ENCODE measurements at regions not wholly inside any gene's neighbourhood (a gene's known extent, or its start where the extent isn't known, plus 50 kb on each side); places are given as distances from the start of the nearest gene placed in this dataset.

GRCh38 chr11:134843020-134843419 is 431.0 kb upstream of the B3GAT1 start:
- ChIA-PET CTCF (ENCODE audit: low intra/inter-chr PET ratio, low total read pairs) (no interaction called here), POLR2A (no interaction called here)
- in situ Hi-C loops (cut with HindIII; ENCODE audit: extremely low pct_ligation_motif_present, low pct_unique_long_range_greater_than_20kb) (no loop called here), intact Hi-C loops (cut with micrococcal nuclease; ENCODE audit: unreplicated experiment) (no loop called here)
- Histone ChIP-seq H3K27me3 (ENCODE audit: control insufficient read depth in 1 of 2, insufficient read depth in 2 of 2, low read length in 2 of 2) (peaks cover 9 to 36% of the 10 kb centered on the region in 2 experiments; a peak in 4 of 5 replicates), H3K4me3 (replicated peaks in 1 of 3; ENCODE audit: insufficient read depth in 1 of 3, low read depth in 2 of 3, low read length in 3 of 3) (no peak overlapping the region), H3K27ac (ENCODE audit: extremely low read length, insufficient read depth, low read length) (no peak overlapping the region), H3K9me3 (ENCODE audit: low read length) (no peaks in the 10 kb centered on the region), H3K36me3 (replicated peaks in 1 of 2; ENCODE audit: control insufficient read depth in 1 of 2, insufficient read depth in 2 of 2, low read length in 2 of 2) (no peaks in the 10 kb centered on the region), H3K4me1 (ENCODE audit: insufficient read depth, low read length) (no peaks in the 10 kb centered on the region), H3K9ac (ENCODE audit: insufficient read depth, low read depth, low read length) (no peak overlapping the region), H3K79me2 (ENCODE audit: insufficient read depth, low read length) (no peaks in the 10 kb centered on the region), H4K20me1 (ENCODE audit: insufficient read depth, low read length) (no peaks in the 10 kb centered on the region), H3K4me2 (ENCODE audit: low read depth, low read length) (no peak overlapping the region), H2AFZ (ENCODE audit: low read length) (no peak overlapping the region)
- WGBS (ENCODE audit: low lambda C conversion rate): 19% methylated on average over 1 of the region's 8 CpGs
- no peak for FAIRE-seq
- ATAC-seq: no peak
- BruUV-seq (replicated peaks): no TSS peak
- DNase-seq (ENCODE audit: low spot score): no peak
- TF ChIP-seq MNT (IDR thresholded peaks at IDR 0.05) (peak; percentile 88), NR2F2 (IDR thresholded peaks at IDR 0.05; ENCODE audit: borderline replicate concordance, low read depth) (no peak)

- Histone ChIP-seq H3K27ac (ENCODE audit: extremely low read length, insufficient read depth, low read length) (no peak overlapping the region), H3K27me3 (ENCODE audit: control insufficient read depth in 1 of 2, insufficient read depth in 2 of 2, low read length in 2 of 2) (peaks cover 11 to 38% of the 10 kb centered on the region in 2 experiments; a peak in 4 of 5 replicates), H3K9ac (ENCODE audit: insufficient read depth, low read depth, low read length) (no peak overlapping the region), H3K4me3 (replicated peaks in 1 of 3; ENCODE audit: insufficient read depth in 1 of 3, low read depth in 2 of 3, low read length in 3 of 3) (no peak overlapping the region), H2AFZ (ENCODE audit: low read length) (no peak overlapping the region), H3K79me2 (ENCODE audit: insufficient read depth, low read length) (no peaks in the 10 kb centered on the region), H4K20me1 (ENCODE audit: insufficient read depth, low read length) (no peaks in the 10 kb centered on the region), H3K4me2 (ENCODE audit: low read depth, low read length) (no peak overlapping the region), H3K36me3 (replicated peaks in 1 of 2; ENCODE audit: control insufficient read depth in 1 of 2, insufficient read depth in 2 of 2, low read length in 2 of 2) (no peaks in the 10 kb centered on the region), H3K9me3 (ENCODE audit: low read length) (no peaks in the 10 kb centered on the region), H3K4me1 (ENCODE audit: insufficient read depth, low read length) (no peaks in the 10 kb centered on the region)
- no peak for TF ChIP-seq KLF9 (CRISPR knock-in tag; IDR thresholded peaks at IDR 0.05; ENCODE audit: low read depth)
- TF ChIP-seq ZNF564 (CRISPR knock-in tag; IDR thresholded peaks at IDR 0.05): no peak
- no peak for TF ChIP-seq ZNF737 (CRISPR knock-in tag; IDR thresholded peaks at IDR 0.05; ENCODE audit: borderline replicate concordance)
- no peak for TF ChIP-seq ZMYM3 (CRISPR knock-in tag; IDR thresholded peaks at IDR 0.05)
- no peak for TF ChIP-seq HOXD1 (CRISPR knock-in tag; IDR thresholded peaks at IDR 0.05)
- no peak for TF ChIP-seq GATA4 (IDR thresholded peaks at IDR 0.05; ENCODE audit: borderline replicate concordance, low read depth)
- no peak for TF ChIP-seq ZKSCAN5 (CRISPR knock-in tag; IDR thresholded peaks at IDR 0.05)
- no peak for TF ChIP-seq ZNF572 (CRISPR knock-in tag; IDR thresholded peaks at IDR 0.05)
- no peak for TF ChIP-seq ATF7 (IDR thresholded peaks at IDR 0.05)
- no peak for TF ChIP-seq ATF7 (CRISPR knock-in tag; IDR thresholded peaks at IDR 0.05)
- intact Hi-C loops (cut with micrococcal nuclease; ENCODE audit: unreplicated experiment) (no loop called here), in situ Hi-C loops (cut with HindIII; ENCODE audit: extremely low pct_ligation_motif_present, low pct_unique_long_range_greater_than_20kb) (no loop called here)
- ATAC-seq (no peak), FAIRE-seq (no peak), DNase-seq (ENCODE audit: low spot score) (no peak)
- WGBS (ENCODE audit: low lambda C conversion rate): 26% methylated on average over 3 of the region's 5 CpGs
- CTCF ChIA-PET (ENCODE audit: low intra/inter-chr PET ratio, low total read pairs): no interaction called here
- POLR2A ChIA-PET: no interaction called here
- BruUV-seq (replicated peaks): no TSS peak
Observed at GRCh38 chr11:134841972-134842371, 429.9 kb upstream of the B3GAT1 start.
